ENCODE measurements at regions not wholly inside any gene's neighbourhood (a gene's known extent, or its start where the extent isn't known, plus 50 kb on each side); places are given as distances from the start of the nearest gene placed in this dataset.

DNA sequence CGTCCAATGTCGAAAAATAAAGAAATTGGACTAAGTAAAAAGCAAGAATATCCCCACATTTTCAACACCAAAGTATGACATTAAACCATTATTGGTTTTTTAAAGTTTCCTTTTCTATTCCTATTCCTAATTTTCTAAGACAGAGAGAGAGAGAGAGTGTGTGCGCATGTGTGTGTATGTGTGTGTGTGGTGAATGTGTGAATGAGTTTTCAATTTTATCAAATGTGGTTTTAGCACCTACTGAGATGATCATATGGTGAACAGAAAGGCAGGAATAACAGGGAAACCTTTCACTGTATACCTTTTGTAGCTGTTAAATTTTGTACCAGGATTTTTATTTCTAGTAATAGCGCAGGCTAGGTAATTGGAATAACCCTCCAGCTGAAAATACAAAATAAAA, 80.4 kb upstream of the RAP1B start:
- TF ChIP-seq SRF (IDR thresholded peaks at IDR 0.05; ENCODE audit: low read depth), result no peak
- no peak for TF ChIP-seq SIN3A (IDR thresholded peaks at IDR 0.05; ENCODE audit: low read depth)
- TF ChIP-seq JUND (IDR thresholded peaks at IDR 0.05), result no peak
- TF ChIP-seq, protein P1, sequence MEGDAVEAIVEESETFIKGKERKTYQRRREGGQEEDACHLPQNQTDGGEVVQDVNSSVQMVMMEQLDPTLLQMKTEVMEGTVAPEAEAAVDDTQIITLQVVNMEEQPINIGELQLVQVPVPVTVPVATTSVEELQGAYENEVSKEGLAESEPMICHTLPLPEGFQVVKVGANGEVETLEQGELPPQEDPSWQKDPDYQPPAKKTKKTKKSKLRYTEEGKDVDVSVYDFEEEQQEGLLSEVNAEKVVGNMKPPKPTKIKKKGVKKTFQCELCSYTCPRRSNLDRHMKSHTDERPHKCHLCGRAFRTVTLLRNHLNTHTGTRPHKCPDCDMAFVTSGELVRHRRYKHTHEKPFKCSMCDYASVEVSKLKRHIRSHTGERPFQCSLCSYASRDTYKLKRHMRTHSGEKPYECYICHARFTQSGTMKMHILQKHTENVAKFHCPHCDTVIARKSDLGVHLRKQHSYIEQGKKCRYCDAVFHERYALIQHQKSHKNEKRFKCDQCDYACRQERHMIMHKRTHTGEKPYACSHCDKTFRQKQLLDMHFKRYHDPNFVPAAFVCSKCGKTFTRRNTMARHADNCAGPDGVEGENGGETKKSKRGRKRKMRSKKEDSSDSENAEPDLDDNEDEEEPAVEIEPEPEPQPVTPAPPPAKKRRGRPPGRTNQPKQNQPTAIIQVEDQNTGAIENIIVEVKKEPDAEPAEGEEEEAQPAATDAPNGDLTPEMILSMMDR (IDR thresholded peaks at IDR 0.05 in 2 of 3, conservative IDR thresholded peaks at IDR 0.05 in 1 of 3; ENCODE audit: borderline replicate concordance in 1 of 3, insufficient read depth in 1 of 3, low read depth in 2 of 3, low read length in 2 of 3), result no peak
- no peak for TF ChIP-seq SP1 (IDR thresholded peaks at IDR 0.05; ENCODE audit: low read depth)
- TF ChIP-seq POLR2AphosphoS5 (IDR thresholded peaks at IDR 0.05; ENCODE audit: low read depth, low read length), result no peak
- no peak for TF ChIP-seq MAX (IDR thresholded peaks at IDR 0.05)
- no peak for TF ChIP-seq ATF3 (IDR thresholded peaks at IDR 0.05)
- TF ChIP-seq POLR2A (IDR thresholded peaks at IDR 0.05; ENCODE audit: borderline replicate concordance, extremely low read depth, insufficient read depth, insufficient read length), result no peak
- no peak for TF ChIP-seq EZH2 (IDR thresholded peaks at IDR 0.05)
- no peak for TF ChIP-seq ZBTB33 (IDR thresholded peaks at IDR 0.05; ENCODE audit: extremely low read depth, insufficient replicate concordance, low read length)
